ELF-1 (cell line): ENCODE measurements at regions not wholly inside any gene's neighbourhood (a gene's known extent, or its start where the extent isn't known, plus 50 kb on each side); places are given as distances from the start of the nearest gene placed in this dataset.

Experiments used
- DNase-seq: peaks from one replicate; pipeline ENCODE4 v3.0.0-alpha.2; 2016; ENCODE audit warnings: low read depth, low spot score

GRCh38 chr2:226440127-226440918 lies 359.3 kb downstream of the IRS1 start:
- no peak for DNase-seq

- DNase-seq: no peak
These were observed 360.3 kb downstream of the IRS1 start for GRCh38 chr2:226439337-226439736.

- no peak for DNase-seq
These were observed 364.5 kb downstream of the IRS1 start for GRCh38 chr2:226435146-226435545.

GRCh38 chr2:226434702-226435101 lies 364.9 kb downstream of the IRS1 start:
- no peak for DNase-seq

- no peak for DNase-seq
These were observed 368.2 kb downstream of the IRS1 start for GRCh38 chr2:226431288-226431948.

- DNase-seq: no peak
These were observed 370.1 kb downstream of the IRS1 start for GRCh38 chr2:226429476-226429875.

- no peak for DNase-seq
These were observed 371.9 kb downstream of the IRS1 start for GRCh38 chr2:226427538-226428307.

GRCh38 chr2:226426292-226426736 lies 373.3 kb downstream of the IRS1 start:
- DNase-seq: no peak

- no peak for DNase-seq
These were observed 374.6 kb downstream of the IRS1 start for GRCh38 chr2:226424971-226425370.

GRCh38 chr2:226423498-226423960 lies 376.1 kb downstream of the IRS1 start:
- peak; percentile 4 for DNase-seq

- no peak for DNase-seq
These were observed 379.0 kb downstream of the IRS1 start for GRCh38 chr2:226420646-226421045.

GRCh38 chr2:226418521-226418920 lies 381.1 kb downstream of the IRS1 start:
- no peak for DNase-seq

GRCh38 chr2:226414335-226414734 lies 385.3 kb downstream of the IRS1 start:
- no peak for DNase-seq

GRCh38 chr2:226413498-226414130 lies 386.0 kb downstream of the IRS1 start:
- no peak for DNase-seq

- no peak for DNase-seq
These were observed 387.8 kb downstream of the IRS1 start for GRCh38 chr2:226411727-226412360.

- no peak for DNase-seq
These were observed 388.4 kb downstream of the IRS1 start for GRCh38 chr2:226411205-226411604.

- no peak for DNase-seq
These were observed 389.3 kb downstream of the IRS1 start for GRCh38 chr2:226410247-226410835.

- no peak for DNase-seq
These were observed 390.5 kb downstream of the IRS1 start for GRCh38 chr2:226409134-226409533.

GRCh38 chr2:226408141-226408540 lies 391.5 kb downstream of the IRS1 start:
- no peak for DNase-seq

- DNase-seq: no peak
These were observed 392.5 kb downstream of the IRS1 start for GRCh38 chr2:226407135-226407534.

GRCh38 chr2:226405465-226405864 lies 394.2 kb downstream of the IRS1 start:
- DNase-seq: no peak
